ENCODE measurements at regions not wholly inside any gene's neighbourhood (a gene's known extent, or its start where the extent isn't known, plus 50 kb on each side); places are given as distances from the start of the nearest gene placed in this dataset.

GRCh38 chr18:38310936-38311335 lies 745.3 kb upstream of the CELF4 start:
- no peak overlapping the region for H3K4me3 ChIP-seq (ENCODE audit: low read depth, low read length)
- TF ChIP-seq POLR2A (IDR thresholded peaks at IDR 0.05; ENCODE audit: extremely low read depth, insufficient read length) (no peak), MYC (IDR thresholded peaks at IDR 0.05; ENCODE audit: low read depth, low read length) (no peak), CTCF (IDR thresholded peaks at IDR 0.05; ENCODE audit: low read depth, low read length) (no peak), MAX (IDR thresholded peaks at IDR 0.05; ENCODE audit: low read depth, low read length) (no peak)
- DNase-seq (ENCODE audit: low read depth) = no peak

GRCh38 chr18:38307914-38308313 lies 742.3 kb upstream of the CELF4 start:
- no peak overlapping the region for H3K4me3 ChIP-seq (ENCODE audit: low read depth, low read length)
- no peak for DNase-seq (ENCODE audit: low read depth)
- TF ChIP-seq POLR2A (IDR thresholded peaks at IDR 0.05; ENCODE audit: extremely low read depth, insufficient read length) (no peak), MAX (IDR thresholded peaks at IDR 0.05; ENCODE audit: low read depth, low read length) (no peak), MYC (IDR thresholded peaks at IDR 0.05; ENCODE audit: low read depth, low read length) (no peak), CTCF (IDR thresholded peaks at IDR 0.05; ENCODE audit: low read depth, low read length) (no peak)

GRCh38 chr18:38305961-38306360 lies 740.4 kb upstream of the CELF4 start:
- TF ChIP-seq MAX (IDR thresholded peaks at IDR 0.05; ENCODE audit: low read depth, low read length) = no peak
- no peak for TF ChIP-seq POLR2A (IDR thresholded peaks at IDR 0.05; ENCODE audit: extremely low read depth, insufficient read length)
- no peak for TF ChIP-seq CTCF (IDR thresholded peaks at IDR 0.05; ENCODE audit: low read depth, low read length)
- no peak for TF ChIP-seq MYC (IDR thresholded peaks at IDR 0.05; ENCODE audit: low read depth, low read length)
- no peak for DNase-seq (ENCODE audit: low read depth)

GRCh38 chr18:38301621-38302020 lies 736.0 kb upstream of the CELF4 start:
- H3K4me3 ChIP-seq (ENCODE audit: low read depth, low read length) = no peak overlapping the region
- TF ChIP-seq MAX (IDR thresholded peaks at IDR 0.05; ENCODE audit: low read depth, low read length) (no peak), MYC (IDR thresholded peaks at IDR 0.05; ENCODE audit: low read depth, low read length) (no peak), CTCF (IDR thresholded peaks at IDR 0.05; ENCODE audit: low read depth, low read length) (no peak), POLR2A (IDR thresholded peaks at IDR 0.05; ENCODE audit: extremely low read depth, insufficient read length) (no peak)
- DNase-seq (ENCODE audit: low read depth) = no peak

More at GRCh38 chr18:38305961-38306360, 740.4 kb upstream of the CELF4 start:
- H3K4me3 ChIP-seq (ENCODE audit: low read depth, low read length) = no peak overlapping the region

- no peak overlapping the region for H3K4me3 ChIP-seq (ENCODE audit: low read depth, low read length)
- DNase-seq (ENCODE audit: low read depth) = no peak
- no peak for TF ChIP-seq POLR2A (IDR thresholded peaks at IDR 0.05; ENCODE audit: extremely low read depth, insufficient read length)
- no peak for TF ChIP-seq MAX (IDR thresholded peaks at IDR 0.05; ENCODE audit: low read depth, low read length)
- no peak for TF ChIP-seq MYC (IDR thresholded peaks at IDR 0.05; ENCODE audit: low read depth, low read length)
- TF ChIP-seq CTCF (IDR thresholded peaks at IDR 0.05; ENCODE audit: low read depth, low read length) = no peak
These were observed 732.3 kb upstream of the CELF4 start for GRCh38 chr18:38297910-38298309.

- no peak for DNase-seq (ENCODE audit: low read depth)
- TF ChIP-seq POLR2A (IDR thresholded peaks at IDR 0.05; ENCODE audit: extremely low read depth, insufficient read length) (no peak), CTCF (IDR thresholded peaks at IDR 0.05; ENCODE audit: low read depth, low read length) (no peak), MAX (IDR thresholded peaks at IDR 0.05; ENCODE audit: low read depth, low read length) (no peak), MYC (IDR thresholded peaks at IDR 0.05; ENCODE audit: low read depth, low read length) (no peak)
These were observed 724.6 kb upstream of the CELF4 start for GRCh38 chr18:38290229-38290628.

More at GRCh38 chr18:38290229-38290628, 724.6 kb upstream of the CELF4 start:
- no peak overlapping the region for H3K4me3 ChIP-seq (ENCODE audit: low read depth, low read length)
